ENCODE measurements at regions not wholly inside any gene's neighbourhood (a gene's known extent, or its start where the extent isn't known, plus 50 kb on each side); places are given as distances from the start of the nearest gene placed in this dataset.

- TF ChIP-seq, protein P1, sequence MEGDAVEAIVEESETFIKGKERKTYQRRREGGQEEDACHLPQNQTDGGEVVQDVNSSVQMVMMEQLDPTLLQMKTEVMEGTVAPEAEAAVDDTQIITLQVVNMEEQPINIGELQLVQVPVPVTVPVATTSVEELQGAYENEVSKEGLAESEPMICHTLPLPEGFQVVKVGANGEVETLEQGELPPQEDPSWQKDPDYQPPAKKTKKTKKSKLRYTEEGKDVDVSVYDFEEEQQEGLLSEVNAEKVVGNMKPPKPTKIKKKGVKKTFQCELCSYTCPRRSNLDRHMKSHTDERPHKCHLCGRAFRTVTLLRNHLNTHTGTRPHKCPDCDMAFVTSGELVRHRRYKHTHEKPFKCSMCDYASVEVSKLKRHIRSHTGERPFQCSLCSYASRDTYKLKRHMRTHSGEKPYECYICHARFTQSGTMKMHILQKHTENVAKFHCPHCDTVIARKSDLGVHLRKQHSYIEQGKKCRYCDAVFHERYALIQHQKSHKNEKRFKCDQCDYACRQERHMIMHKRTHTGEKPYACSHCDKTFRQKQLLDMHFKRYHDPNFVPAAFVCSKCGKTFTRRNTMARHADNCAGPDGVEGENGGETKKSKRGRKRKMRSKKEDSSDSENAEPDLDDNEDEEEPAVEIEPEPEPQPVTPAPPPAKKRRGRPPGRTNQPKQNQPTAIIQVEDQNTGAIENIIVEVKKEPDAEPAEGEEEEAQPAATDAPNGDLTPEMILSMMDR (IDR thresholded peaks at IDR 0.05) = no peak
- no peak for DNase-seq (ENCODE audit: extremely low spot score, unreplicated experiment)
- Mint-ChIP-seq H3K4me3 (ENCODE audit: unreplicated experiment) (no peak overlapping the region), H3K27me3 (ENCODE audit: unreplicated experiment) (no peaks in the 10 kb centered on the region), H3K4me1 (ENCODE audit: unreplicated experiment) (peaks cover 10% of the 10 kb centered on the region), H3K9me3 (ENCODE audit: unreplicated experiment) (peaks cover 4% of the 10 kb centered on the region), H3K27ac (ENCODE audit: unreplicated experiment) (no peak overlapping the region), H3K36me3 (ENCODE audit: unreplicated experiment) (no peaks in the 10 kb centered on the region)
Observed at GRCh38 chr4:170522427-170522970, 432.7 kb upstream of the AADAT start.

GRCh38 chr4:170497689-170498088 lies 407.9 kb upstream of the AADAT start:
- Mint-ChIP-seq H3K27me3 (ENCODE audit: unreplicated experiment) (no peaks in the 10 kb centered on the region), H3K36me3 (ENCODE audit: unreplicated experiment) (no peaks in the 10 kb centered on the region), H3K4me1 (ENCODE audit: unreplicated experiment) (no peaks in the 10 kb centered on the region), H3K27ac (ENCODE audit: unreplicated experiment) (no peak overlapping the region), H3K9me3 (ENCODE audit: unreplicated experiment) (no peaks in the 10 kb centered on the region), H3K4me3 (ENCODE audit: unreplicated experiment) (no peak overlapping the region)
- TF ChIP-seq, protein P1 (IDR thresholded peaks at IDR 0.05) = no peak
- DNase-seq (ENCODE audit: extremely low spot score, unreplicated experiment) = no peak

GRCh38 chr4:170497112-170497511 lies 407.4 kb upstream of the AADAT start:
- Mint-ChIP-seq H3K27me3 (ENCODE audit: unreplicated experiment) (no peaks in the 10 kb centered on the region), H3K9me3 (ENCODE audit: unreplicated experiment) (no peaks in the 10 kb centered on the region)
- TF ChIP-seq, protein P1 (IDR thresholded peaks at IDR 0.05) = no peak

GRCh38 chr4:170491981-170492380 lies 402.2 kb upstream of the AADAT start:
- Mint-ChIP-seq H3K27me3 (ENCODE audit: unreplicated experiment) (no peaks in the 10 kb centered on the region), H3K4me1 (ENCODE audit: unreplicated experiment) (no peaks in the 10 kb centered on the region), H3K4me3 (ENCODE audit: unreplicated experiment) (no peak overlapping the region), H3K36me3 (ENCODE audit: unreplicated experiment) (no peaks in the 10 kb centered on the region), H3K27ac (ENCODE audit: unreplicated experiment) (no peak overlapping the region), H3K9me3 (ENCODE audit: unreplicated experiment) (no peaks in the 10 kb centered on the region)
- DNase-seq (ENCODE audit: extremely low spot score, unreplicated experiment) = no peak
- TF ChIP-seq, protein P1 (IDR thresholded peaks at IDR 0.05) = no peak

More at GRCh38 chr4:170497112-170497511, 407.4 kb upstream of the AADAT start:
- Mint-ChIP-seq H3K4me1 (ENCODE audit: unreplicated experiment) (no peaks in the 10 kb centered on the region), H3K27ac (ENCODE audit: unreplicated experiment) (no peak overlapping the region), H3K4me3 (ENCODE audit: unreplicated experiment) (no peak overlapping the region), H3K36me3 (ENCODE audit: unreplicated experiment) (no peaks in the 10 kb centered on the region)
- no peak for DNase-seq (ENCODE audit: extremely low spot score, unreplicated experiment)

- peaks cover under 1% of the 10 kb centered on the region for H3K9me3 Mint-ChIP-seq (ENCODE audit: unreplicated experiment)
- H3K27me3 Mint-ChIP-seq (ENCODE audit: unreplicated experiment) = no peaks in the 10 kb centered on the region
- no peaks in the 10 kb centered on the region for H3K4me1 Mint-ChIP-seq (ENCODE audit: unreplicated experiment)
- TF ChIP-seq, protein P1 (IDR thresholded peaks at IDR 0.05) = no peak
- H3K36me3 Mint-ChIP-seq (ENCODE audit: unreplicated experiment) = no peaks in the 10 kb centered on the region
- no peak overlapping the region for H3K27ac Mint-ChIP-seq (ENCODE audit: unreplicated experiment)
- no peak overlapping the region for H3K4me3 Mint-ChIP-seq (ENCODE audit: unreplicated experiment)
- no peak for DNase-seq (ENCODE audit: extremely low spot score, unreplicated experiment)
Observed at GRCh38 chr4:170476351-170476750, 386.6 kb upstream of the AADAT start.
